Colonic mucosa (tissue), 4 donors: ENCODE measurements at regions not wholly inside any gene's neighbourhood (a gene's known extent, or its start where the extent isn't known, plus 50 kb on each side); places are given as distances from the start of the nearest gene placed in this dataset.

ENCODE experiments used
- DNase-seq: peaks from one replicate; pipeline ENCODE4 v3.0.0-alpha.2; 2020
- H3K27ac ChIP-seq: fragments of 200-600 bp; one replicate; pipeline ENCODE4 v1.8.0; 2021
- H3K27me3 ChIP-seq: fragments of 200-600 bp; one replicate; pipeline ENCODE4 v1.8.0; 2021
- H3K36me3 ChIP-seq: fragments of 200-600 bp; one replicate; pipeline ENCODE4 v1.8.0; 2021
- H3K4me1 ChIP-seq: fragments of 200-600 bp; one replicate; pipeline ENCODE4 v1.8.0; 2021; ENCODE audit warnings: mild to moderate bottlenecking
- H3K4me3 ChIP-seq: fragments of 200-600 bp; one replicate; pipeline ENCODE4 v1.8.0; 2021
- H3K9ac ChIP-seq, 2 donors: one replicate each; pipeline ENCODE4 v1.7.0; 2013; ENCODE audit warnings: control low read depth in 2 of 2, low read depth in 2 of 2, low read length in 2 of 2
- H3K9me3 ChIP-seq: fragments of 200-600 bp; one replicate; pipeline ENCODE4 v1.8.0; 2021
- CTCF ChIP-seq: fragments of 200-600 bp; IDR thresholded peaks from one replicate; pipeline ENCODE4 v1.8.0; 2022; ENCODE audit warnings: antibody characterized with exemption, mild to moderate bottlenecking
- intact Hi-C: fragments of 100-400 bp; cut with DNase I; formaldehyde crosslinking; loops from one replicate; pipeline ENCODE4 v1.14.1; 2022
- donor health status: healthy.
- donor health status: DM: no; HTN: no; CAD: no.
- donor health status: DM: no; HTN: no; CAD: no.

GRCh38 chr2:215879331-215879730, 134.0 kb downstream of the MREG start:
- Histone ChIP-seq H3K4me3 (no peak overlapping the region), H3K27me3 (no peaks in the 10 kb centered on the region), H3K36me3 (no peaks in the 10 kb centered on the region), H3K4me1 (no peaks in the 10 kb centered on the region), H3K9me3 (no peaks in the 10 kb centered on the region), H3K27ac (no peak overlapping the region), H3K9ac (no peak overlapping the region)
- intact Hi-C loops: no loop called here
- DNase-seq: no peak
- no peak for TF ChIP-seq CTCF

- DNase-seq: no peak
- intact Hi-C loops: no loop called here
- no peak for TF ChIP-seq CTCF
- Histone ChIP-seq H3K4me1 (no peaks in the 10 kb centered on the region), H3K9me3 (no peaks in the 10 kb centered on the region), H3K27me3 (no peaks in the 10 kb centered on the region), H3K4me3 (no peak overlapping the region), H3K9ac (no peak overlapping the region), H3K27ac (no peak overlapping the region), H3K36me3 (no peaks in the 10 kb centered on the region)
Observed at GRCh38 chr2:215878476-215879063, 134.8 kb downstream of the MREG start.

- no peak overlapping the region for H3K9ac ChIP-seq
- no peaks in the 10 kb centered on the region for H3K27me3 ChIP-seq
- H3K36me3 ChIP-seq: no peaks in the 10 kb centered on the region
- no peak for DNase-seq
- H3K27ac ChIP-seq: no peak overlapping the region
- H3K4me3 ChIP-seq: no peak overlapping the region
- TF ChIP-seq CTCF: no peak
- intact Hi-C loops: no loop called here
- H3K9me3 ChIP-seq: no peaks in the 10 kb centered on the region
- H3K4me1 ChIP-seq: no peaks in the 10 kb centered on the region
Observed at GRCh38 chr2:215876937-215877238, 136.5 kb downstream of the MREG start.

GRCh38 chr2:215876139-215876936, 137.0 kb downstream of the MREG start:
- intact Hi-C loops: no loop called here
- no peak for DNase-seq
- no peak for TF ChIP-seq CTCF
- H3K9me3 ChIP-seq: no peaks in the 10 kb centered on the region
- H3K9ac ChIP-seq: no peak overlapping the region
- no peaks in the 10 kb centered on the region for H3K4me1 ChIP-seq
- no peak overlapping the region for H3K27ac ChIP-seq
- H3K4me3 ChIP-seq: no peak overlapping the region
- H3K36me3 ChIP-seq: no peaks in the 10 kb centered on the region
- H3K27me3 ChIP-seq: no peaks in the 10 kb centered on the region

GRCh38 chr2:215874418-215874817, 138.9 kb downstream of the MREG start:
- intact Hi-C loops: no loop called here
- Histone ChIP-seq H3K4me1 (no peaks in the 10 kb centered on the region), H3K36me3 (no peaks in the 10 kb centered on the region), H3K27me3 (no peaks in the 10 kb centered on the region), H3K4me3 (no peak overlapping the region), H3K9me3 (no peaks in the 10 kb centered on the region), H3K27ac (no peak overlapping the region), H3K9ac (no peak overlapping the region)
- no peak for DNase-seq
- no peak for TF ChIP-seq CTCF
